ENCODE measurements at regions not wholly inside any gene's neighbourhood (a gene's known extent, or its start where the extent isn't known, plus 50 kb on each side); places are given as distances from the start of the nearest gene placed in this dataset.

DNA sequence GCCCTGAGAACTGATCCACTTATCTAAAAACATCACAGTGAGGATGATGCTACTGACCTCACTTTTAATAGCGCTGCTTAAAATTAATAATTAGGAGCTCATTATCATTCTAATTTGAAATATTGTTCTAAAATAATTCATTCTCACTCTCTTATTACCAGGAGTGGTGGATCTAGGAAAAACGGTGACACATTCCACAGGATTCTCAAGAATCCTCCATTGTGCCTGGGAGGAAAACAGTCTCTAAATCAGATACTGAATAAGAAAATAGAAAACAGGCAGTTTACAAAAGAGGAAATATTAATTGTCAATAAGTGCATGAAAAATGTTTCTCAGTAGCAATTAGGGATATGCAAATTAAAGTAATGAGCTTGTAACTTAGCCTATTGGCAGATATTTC, 187.4 kb downstream of the TENT5A start:
- in situ Hi-C loops (cut with MboI; ENCODE audit: low pct_unique_long_range_greater_than_20kb, low sequenced_read_pairs, unreplicated experiment) = no loop called here
- no peak for DNase-seq (ENCODE audit: low spot score)
- TF ChIP-seq CTCF (IDR thresholded peaks at IDR 0.05; ENCODE audit: extremely low read depth, insufficient read depth, missing control alignments) = no peak

DNA sequence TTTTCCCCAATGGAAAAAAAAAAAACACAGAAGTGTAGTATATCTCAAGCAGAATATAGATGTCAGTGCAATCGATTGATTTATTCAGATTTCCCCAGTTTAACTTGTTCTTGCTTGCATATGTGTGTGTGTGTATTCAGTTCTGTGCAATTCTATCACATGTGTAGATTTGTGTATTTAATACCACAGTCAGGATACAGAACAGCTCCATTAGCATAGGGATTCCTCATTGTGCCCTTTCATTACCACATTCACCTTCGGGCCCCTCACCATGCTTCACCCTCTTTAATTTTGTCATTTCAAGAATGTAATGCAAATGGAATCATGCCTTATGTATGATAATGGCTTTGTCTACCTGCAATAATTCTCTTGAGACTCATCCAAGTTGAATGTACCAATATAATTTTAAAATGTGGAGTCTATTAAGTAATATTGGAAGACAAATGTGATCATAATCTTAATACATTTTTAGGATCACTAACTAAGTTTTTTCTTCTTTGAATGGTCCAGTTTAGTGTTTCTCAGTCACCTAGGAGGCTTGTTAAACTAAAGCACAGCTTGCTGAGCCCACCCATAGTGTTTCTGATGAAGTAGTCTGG, 187.9 kb downstream of the TENT5A start:
- in situ Hi-C loops (cut with MboI; ENCODE audit: low pct_unique_long_range_greater_than_20kb, low sequenced_read_pairs, unreplicated experiment) = no loop called here
- no peak for DNase-seq (ENCODE audit: low spot score)
- TF ChIP-seq CTCF (IDR thresholded peaks at IDR 0.05; ENCODE audit: extremely low read depth, insufficient read depth, missing control alignments) = no peak

DNA sequence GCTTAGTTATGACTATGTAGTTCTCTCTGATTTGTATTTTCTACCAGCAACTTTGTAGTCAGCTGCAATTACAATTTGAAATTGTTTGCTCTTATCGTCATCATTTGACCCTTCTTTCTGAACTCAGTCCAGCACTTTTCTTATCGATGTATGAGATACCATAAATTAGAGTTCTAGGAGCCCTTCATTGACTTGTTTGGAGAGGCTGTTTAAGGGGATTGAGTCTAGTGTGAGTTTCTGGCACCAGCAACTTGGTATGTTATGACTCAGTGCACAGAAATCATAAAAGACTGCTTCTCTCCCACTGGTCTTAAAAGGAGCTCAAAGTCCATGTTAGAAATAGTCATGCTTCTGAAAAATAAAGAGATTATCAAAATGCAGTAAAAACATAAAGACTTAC, 190.3 kb downstream of the TENT5A start:
- TF ChIP-seq CTCF (IDR thresholded peaks at IDR 0.05; ENCODE audit: extremely low read depth, insufficient read depth, missing control alignments) = no peak
- in situ Hi-C loops (cut with MboI; ENCODE audit: low pct_unique_long_range_greater_than_20kb, low sequenced_read_pairs, unreplicated experiment) = no loop called here
- no peak for DNase-seq (ENCODE audit: low spot score)

GRCh38 chr6:81561731-81562130, 190.8 kb downstream of the TENT5A start:
- TF ChIP-seq CTCF (IDR thresholded peaks at IDR 0.05; ENCODE audit: extremely low read depth, insufficient read depth, missing control alignments) = no peak
- no peak for DNase-seq (ENCODE audit: low spot score)
- in situ Hi-C loops (cut with MboI; ENCODE audit: low pct_unique_long_range_greater_than_20kb, low sequenced_read_pairs, unreplicated experiment) = no loop called here

- no peak for TF ChIP-seq CTCF (IDR thresholded peaks at IDR 0.05; ENCODE audit: extremely low read depth, insufficient read depth, missing control alignments)
- no peak for DNase-seq (ENCODE audit: low spot score)
- in situ Hi-C loops (cut with MboI; ENCODE audit: low pct_unique_long_range_greater_than_20kb, low sequenced_read_pairs, unreplicated experiment) = no loop called here
Measured at GRCh38 chr6:81561071-81561564, 191.4 kb downstream of the TENT5A start.

DNA sequence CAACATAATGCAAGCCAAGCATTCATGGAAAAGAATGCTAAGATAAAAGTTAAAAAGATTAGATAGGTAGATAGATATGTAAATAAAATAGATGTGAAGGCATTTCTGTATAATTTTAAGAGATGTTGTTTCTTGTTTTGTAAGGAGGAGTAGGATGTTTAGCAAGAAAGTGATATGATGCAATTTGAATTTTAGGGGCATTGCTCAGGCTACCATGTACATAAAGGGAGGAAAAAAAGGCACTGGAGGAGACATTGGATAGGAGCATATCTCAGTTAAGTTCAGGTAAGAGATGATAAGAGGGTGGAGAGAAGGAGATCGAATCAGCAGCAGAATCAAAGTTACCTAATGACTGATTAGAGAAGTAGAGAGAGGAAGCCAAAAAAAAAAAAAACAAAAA, 194.7 kb downstream of the TENT5A start:
- no peak for TF ChIP-seq CTCF (IDR thresholded peaks at IDR 0.05; ENCODE audit: extremely low read depth, insufficient read depth, missing control alignments)
- DNase-seq (ENCODE audit: low spot score) = no peak
- in situ Hi-C loops (cut with MboI; ENCODE audit: low pct_unique_long_range_greater_than_20kb, low sequenced_read_pairs, unreplicated experiment) = no loop called here

All from GM13977 (cell line).